Osteocyte (in vitro differentiated cells): ENCODE measurements at regions not wholly inside any gene's neighbourhood (a gene's known extent, or its start where the extent isn't known, plus 50 kb on each side); places are given as distances from the start of the nearest gene placed in this dataset.

Source experiments
- DNase-seq: peaks from one replicate; pipeline ENCODE4 v3.0.0; 2021; ENCODE audit warnings: mixed read lengths; ENCODE audit not compliant: unreplicated experiment; ENCODE audit errors: extremely low spot score
- H3K27ac Mint-ChIP-seq: one replicate; pipeline ENCODE4 v1.8.0; 2021; ENCODE audit warnings: mild to moderate bottlenecking, mixed read lengths; ENCODE audit not compliant: unreplicated experiment
- H3K27me3 Mint-ChIP-seq: one replicate; pipeline ENCODE4 v1.8.0; 2021; ENCODE audit warnings: mixed read lengths; ENCODE audit not compliant: unreplicated experiment
- H3K36me3 Mint-ChIP-seq: one replicate; pipeline ENCODE4 v1.8.0; 2021; ENCODE audit warnings: mixed read lengths; ENCODE audit not compliant: unreplicated experiment
- H3K4me1 Mint-ChIP-seq: one replicate; pipeline ENCODE4 v1.8.0; 2021; ENCODE audit warnings: mixed read lengths; ENCODE audit not compliant: unreplicated experiment
- H3K4me3 Mint-ChIP-seq: one replicate; pipeline ENCODE4 v1.8.0; 2021; ENCODE audit warnings: mild to moderate bottlenecking, moderate library complexity, mixed read lengths; ENCODE audit not compliant: unreplicated experiment
- H3K9me3 Mint-ChIP-seq: one replicate; pipeline ENCODE4 v1.8.0; 2021; ENCODE audit warnings: mixed read lengths; ENCODE audit not compliant: unreplicated experiment
- CTCF ChIP-seq: fragments of 200-600 bp; sonication (generic); IDR thresholded peaks from 2 replicates; pipeline ENCODE4 v1.5.0; 2021; ENCODE audit warnings: antibody characterized with exemption, mild to moderate bottlenecking, moderate library complexity

GRCh38 chr12:77406219-77406905 lies 341.0 kb upstream of the E2F7 start:
- no peaks in the 10 kb centered on the region for H3K27me3 Mint-ChIP-seq
- no peak overlapping the region for H3K27ac Mint-ChIP-seq
- TF ChIP-seq CTCF: no peak
- DNase-seq: no peak
- no peaks in the 10 kb centered on the region for H3K9me3 Mint-ChIP-seq
- no peaks in the 10 kb centered on the region for H3K4me1 Mint-ChIP-seq
- no peak overlapping the region for H3K4me3 Mint-ChIP-seq
- no peaks in the 10 kb centered on the region for H3K36me3 Mint-ChIP-seq

- DNase-seq: no peak
- Mint-ChIP-seq H3K27ac (no peak overlapping the region), H3K4me3 (no peak overlapping the region), H3K4me1 (no peaks in the 10 kb centered on the region), H3K9me3 (no peaks in the 10 kb centered on the region), H3K27me3 (no peaks in the 10 kb centered on the region), H3K36me3 (no peaks in the 10 kb centered on the region)
- TF ChIP-seq CTCF: no peak
These were observed 337.3 kb upstream of the E2F7 start for GRCh38 chr12:77402716-77403115.

GRCh38 chr12:77401770-77402081 lies 336.4 kb upstream of the E2F7 start:
- DNase-seq: no peak
- Mint-ChIP-seq H3K9me3 (no peaks in the 10 kb centered on the region), H3K27ac (no peak overlapping the region), H3K36me3 (no peaks in the 10 kb centered on the region), H3K4me3 (no peak overlapping the region), H3K4me1 (no peaks in the 10 kb centered on the region), H3K27me3 (no peaks in the 10 kb centered on the region)
- TF ChIP-seq CTCF: no peak

GRCh38 chr12:77401064-77401769 lies 335.8 kb upstream of the E2F7 start:
- H3K9me3 Mint-ChIP-seq: no peaks in the 10 kb centered on the region
- H3K27me3 Mint-ChIP-seq: no peaks in the 10 kb centered on the region
- no peak for DNase-seq
- H3K4me1 Mint-ChIP-seq: no peaks in the 10 kb centered on the region
- no peak for TF ChIP-seq CTCF
- H3K27ac Mint-ChIP-seq: no peak overlapping the region
- no peaks in the 10 kb centered on the region for H3K36me3 Mint-ChIP-seq
- H3K4me3 Mint-ChIP-seq: no peak overlapping the region

- no peaks in the 10 kb centered on the region for H3K4me1 Mint-ChIP-seq
- no peak for DNase-seq
- peaks cover 13% of the 10 kb centered on the region for H3K27me3 Mint-ChIP-seq
- no peak for TF ChIP-seq CTCF
- H3K9me3 Mint-ChIP-seq: no peaks in the 10 kb centered on the region
- no peak overlapping the region for H3K4me3 Mint-ChIP-seq
- no peak overlapping the region for H3K27ac Mint-ChIP-seq
- H3K36me3 Mint-ChIP-seq: no peaks in the 10 kb centered on the region
These were observed 327.2 kb upstream of the E2F7 start for GRCh38 chr12:77392467-77393088.
